HG02884 (cell line): ENCODE measurements at regions not wholly inside any gene's neighbourhood (a gene's known extent, or its start where the extent isn't known, plus 50 kb on each side); places are given as distances from the start of the nearest gene placed in this dataset.

Experiments
- ATAC-seq: cut with Tn5 transposase; IDR thresholded peaks from one replicate; pipeline ENCODE4 v1.9.1; 2021; ENCODE audit warnings: mild to moderate bottlenecking, moderate library complexity; ENCODE audit not compliant: unreplicated experiment

DNA sequence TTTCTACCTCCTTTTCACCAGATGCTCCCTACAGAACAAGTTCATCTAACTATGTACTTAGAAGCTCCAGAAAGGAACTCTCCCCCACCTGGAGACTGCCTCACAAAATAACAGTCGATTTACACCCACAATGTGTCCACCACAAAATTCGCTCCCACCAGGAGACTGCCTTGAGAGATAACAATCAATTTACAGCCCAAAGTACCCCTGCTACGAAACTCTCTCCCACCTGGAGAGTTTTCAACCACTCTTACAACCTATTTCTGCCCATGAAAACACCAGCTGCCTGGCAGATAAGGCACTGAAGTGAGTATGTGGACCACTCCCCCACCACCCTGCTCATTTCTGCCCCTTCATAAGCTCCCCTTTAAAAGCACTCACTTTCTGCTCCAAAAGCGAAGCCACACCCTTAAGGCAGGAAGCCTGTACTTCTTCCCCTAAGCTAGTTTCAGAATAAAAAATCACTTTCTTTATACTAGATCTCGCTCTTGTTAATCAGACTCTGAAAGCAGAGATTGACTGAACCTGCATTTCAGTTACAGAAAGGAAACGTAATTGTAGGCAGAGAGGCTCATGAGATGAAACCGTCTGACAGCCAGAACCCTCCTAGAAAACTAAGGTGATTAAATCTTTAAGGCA lies 94.4 kb upstream of the RBBP8 start:
- peak; percentile 67 for ATAC-seq

DNA sequence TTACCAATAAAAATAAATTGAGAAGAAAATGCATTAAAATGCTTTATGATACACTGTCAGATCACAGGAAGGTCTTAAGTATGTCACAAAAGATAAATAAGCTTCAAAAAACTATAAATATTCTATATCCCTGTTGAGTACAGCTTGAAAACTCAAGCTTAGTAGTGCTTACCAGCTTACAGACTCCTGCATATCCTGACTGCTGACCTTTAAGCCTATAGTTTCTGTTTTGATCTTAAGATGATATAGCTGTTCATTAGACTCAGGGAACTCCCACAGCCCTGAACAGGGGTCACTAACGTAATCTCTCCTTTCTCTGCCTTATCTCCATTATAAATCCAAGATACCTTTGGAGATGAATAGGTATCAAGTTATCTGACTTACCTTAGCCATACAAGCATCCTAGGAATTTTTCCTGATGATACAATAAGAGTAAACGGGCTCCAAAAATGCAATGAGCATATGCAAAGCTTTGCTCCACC lies 93.7 kb upstream of the RBBP8 start:
- ATAC-seq = no peak

DNA sequence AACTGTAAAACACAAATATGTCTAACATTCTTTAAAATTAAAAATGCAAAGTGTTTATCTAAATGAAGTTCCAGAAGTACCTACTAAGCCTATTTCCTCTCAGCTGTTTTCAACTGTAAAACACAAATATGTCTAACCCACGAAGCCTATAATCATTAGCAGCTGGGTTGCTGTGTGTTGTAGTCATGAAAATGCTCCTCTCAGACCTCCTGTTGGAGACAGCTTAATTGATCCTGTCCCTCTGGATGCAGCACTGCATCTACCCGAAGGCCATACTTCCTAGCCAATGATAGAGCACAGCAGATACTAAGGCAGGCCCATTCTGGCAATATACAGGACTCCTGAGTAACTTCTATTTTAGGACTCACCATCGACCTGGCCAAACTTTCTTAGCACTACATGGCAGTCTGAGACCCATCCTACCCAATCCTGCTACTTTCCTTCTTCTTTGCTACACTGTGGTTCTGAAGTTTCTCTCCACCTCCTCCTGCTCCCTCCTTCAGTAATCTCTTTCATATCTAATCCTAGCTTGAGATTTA lies 92.5 kb upstream of the RBBP8 start:
- ATAC-seq = no peak

DNA sequence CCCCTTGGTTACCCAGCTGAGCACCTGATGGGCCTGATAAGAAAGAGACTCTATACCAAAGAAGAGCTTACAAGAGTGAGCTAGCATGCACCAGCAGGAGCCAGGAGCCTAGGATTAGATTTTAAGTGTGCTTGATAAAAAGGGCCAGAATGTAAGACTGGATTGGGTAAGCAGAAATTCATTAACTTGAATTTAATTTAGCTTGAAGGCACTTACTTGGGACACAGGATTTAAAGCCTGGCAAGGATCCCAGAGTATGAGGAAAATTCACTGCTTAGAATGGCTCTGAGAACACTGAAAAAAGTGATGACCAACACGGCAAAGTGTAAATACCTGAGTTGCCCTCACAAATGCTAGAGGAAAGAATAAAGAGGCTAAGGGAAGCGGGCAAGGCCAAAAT lies 91.3 kb upstream of the RBBP8 start:
- ATAC-seq = no peak

DNA sequence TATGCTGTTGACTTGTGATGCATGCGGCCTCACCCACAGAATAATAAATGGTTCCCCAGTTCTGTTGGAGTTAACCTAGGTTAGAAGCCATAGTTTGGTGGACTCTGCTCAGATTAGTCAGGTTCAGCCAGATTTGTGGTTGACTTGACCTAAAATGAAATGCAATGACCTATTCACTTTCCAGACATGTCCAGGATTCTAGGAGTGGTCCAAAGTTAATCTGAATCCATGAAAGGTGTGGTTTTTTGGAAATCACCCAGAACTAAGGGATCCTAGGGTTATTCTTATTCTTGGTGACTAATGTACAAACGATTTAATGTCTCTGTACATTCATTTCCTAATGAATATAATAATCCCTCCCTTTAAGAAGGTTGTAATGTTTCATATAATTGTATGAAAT lies 88.9 kb upstream of the RBBP8 start:
- ATAC-seq = no peak

DNA sequence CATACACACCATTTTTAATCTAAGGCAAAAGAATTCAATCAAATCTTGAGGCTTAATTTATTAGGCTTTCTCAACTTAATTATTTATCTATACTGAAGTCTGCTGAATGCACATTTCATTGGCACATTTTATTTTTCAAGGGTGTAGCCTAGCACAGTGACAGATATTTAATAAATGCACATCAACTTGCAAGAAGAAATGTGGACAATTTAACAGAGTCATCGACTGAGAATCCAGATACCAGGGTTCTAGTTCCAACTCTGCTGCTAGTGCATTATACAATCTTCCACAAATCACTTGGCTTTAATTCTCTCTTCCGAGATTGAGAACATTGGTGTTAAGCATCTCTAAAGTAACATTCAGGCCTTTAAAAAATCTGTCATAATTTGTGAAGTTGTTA lies 88.5 kb upstream of the RBBP8 start:
- no peak for ATAC-seq

DNA sequence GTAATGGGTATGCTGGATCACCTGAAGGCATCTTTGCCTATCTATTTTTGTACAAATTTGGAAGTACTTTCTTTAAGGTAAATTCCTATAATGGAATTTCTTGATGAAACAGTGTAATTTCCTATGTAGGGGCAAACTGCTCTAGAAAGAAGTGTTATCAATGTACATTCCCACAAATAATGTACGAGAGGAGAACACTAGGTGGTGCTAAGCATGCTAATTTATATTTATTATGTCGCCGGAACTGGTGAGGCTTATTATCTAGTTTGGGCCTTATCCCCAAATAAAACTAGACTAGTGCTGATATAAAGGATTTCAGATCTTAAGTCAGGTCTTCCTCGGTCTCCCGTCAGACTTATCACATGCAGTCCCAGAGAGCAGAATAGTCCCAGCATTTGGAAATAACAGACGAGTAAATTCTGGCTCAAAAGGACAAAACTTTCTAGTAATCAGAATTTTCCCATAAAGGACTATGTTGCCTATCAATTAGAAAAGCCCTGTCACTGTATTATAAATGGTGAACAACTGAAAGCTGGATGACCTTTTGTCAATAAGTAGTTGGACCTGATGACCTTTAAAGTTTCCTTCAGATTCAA lies 86.9 kb upstream of the RBBP8 start:
- ATAC-seq = no peak

DNA sequence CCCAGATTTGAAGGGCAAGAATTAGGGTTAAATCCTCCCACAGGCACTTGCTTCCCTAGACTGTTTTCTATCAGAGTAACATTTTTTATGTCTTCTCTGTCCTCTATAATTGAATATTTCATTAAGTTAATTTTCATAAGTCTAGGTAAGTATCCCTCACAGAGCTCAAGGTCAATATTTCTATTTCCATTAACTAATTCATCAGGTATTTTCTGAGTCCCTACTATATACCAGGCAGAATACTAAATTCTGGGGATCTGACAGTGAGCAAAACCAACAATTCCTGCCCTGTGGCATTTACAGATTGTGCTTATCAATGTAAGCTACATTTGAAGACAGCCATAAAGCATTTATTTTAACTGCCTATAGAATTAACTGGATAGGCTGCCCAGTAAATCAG lies 86.4 kb upstream of the RBBP8 start:
- ATAC-seq = no peak

DNA sequence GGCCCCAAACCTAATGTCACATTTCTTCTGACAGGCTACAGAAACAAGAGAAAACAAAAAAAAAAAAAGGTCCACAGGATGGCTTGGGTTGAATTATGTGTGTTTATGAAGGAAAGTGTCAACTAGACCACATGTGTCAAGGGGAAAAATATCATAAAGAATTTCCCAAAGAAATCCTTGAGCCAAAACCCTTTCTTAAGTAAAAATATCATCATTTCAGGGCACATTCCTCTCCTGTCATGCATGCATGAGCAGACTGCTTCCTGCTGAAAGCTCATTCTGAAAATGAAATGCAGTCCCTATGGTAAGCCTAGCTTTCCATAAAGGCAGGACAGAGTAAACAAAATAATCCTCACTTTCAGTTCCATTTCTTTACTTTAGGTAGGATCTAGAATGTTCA lies 85.7 kb upstream of the RBBP8 start:
- no peak for ATAC-seq

DNA sequence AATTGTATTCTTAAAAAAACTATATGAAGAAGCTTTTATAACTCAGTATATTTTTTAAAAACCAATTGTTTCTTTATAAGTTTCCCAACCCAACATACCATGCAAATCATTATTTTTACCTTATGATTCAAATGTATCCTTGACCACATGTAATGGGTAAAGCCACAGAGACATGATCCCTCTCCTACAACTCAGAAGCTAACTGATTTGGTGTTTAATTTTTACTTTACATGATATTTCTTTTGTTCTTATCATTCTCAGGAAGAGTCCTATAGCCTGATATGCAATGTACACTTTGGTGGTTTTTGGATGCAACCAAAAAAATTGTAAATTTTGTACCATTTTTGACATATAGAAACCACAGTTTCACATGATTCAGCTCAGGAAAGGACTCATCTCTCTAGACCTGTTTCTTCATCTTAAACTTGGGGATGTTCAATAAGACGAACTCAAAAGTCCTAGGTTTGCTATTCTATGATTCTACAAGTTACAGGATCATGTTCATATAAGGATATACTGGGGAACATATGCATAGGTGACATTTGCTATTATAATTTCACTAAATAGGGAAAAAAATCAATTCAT lies 85.2 kb upstream of the RBBP8 start:
- ATAC-seq = no peak

DNA sequence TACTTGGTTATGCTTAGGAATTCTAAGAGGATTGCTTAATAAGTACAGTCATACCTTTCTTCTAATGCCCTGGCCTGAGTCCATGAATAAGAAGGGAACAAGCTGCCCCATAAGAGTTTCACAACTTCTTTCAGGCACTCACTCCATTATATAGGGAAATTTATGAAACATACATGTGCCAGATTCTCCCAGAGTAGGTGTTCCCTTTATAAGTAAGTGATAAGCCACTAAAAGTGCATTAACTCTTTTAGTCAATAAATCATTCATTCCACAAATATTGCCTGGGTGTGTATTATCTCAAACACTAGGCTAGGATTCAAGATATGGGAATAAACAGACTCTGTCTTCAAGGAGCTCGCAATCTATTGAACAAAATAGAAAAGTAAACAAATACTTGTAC lies 84.5 kb upstream of the RBBP8 start:
- no peak for ATAC-seq

DNA sequence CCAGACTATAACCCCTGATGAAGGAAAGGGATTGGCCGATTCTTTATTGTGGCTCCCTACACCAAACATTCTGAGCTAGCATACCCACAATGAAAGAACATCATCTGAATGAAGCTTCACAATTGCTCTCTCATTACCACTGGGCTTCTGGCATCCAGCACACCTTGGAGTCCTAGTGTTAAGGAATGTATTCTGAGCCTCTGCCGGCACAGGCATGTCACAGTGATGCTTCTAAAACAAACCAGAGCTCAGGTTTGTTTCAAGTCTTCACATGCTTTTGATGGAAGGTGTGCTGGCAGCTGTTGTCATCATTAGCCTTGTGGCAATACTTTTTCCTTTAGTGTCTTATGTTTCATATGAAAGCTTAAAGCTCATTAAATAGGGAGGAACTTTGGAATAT lies 76.3 kb upstream of the RBBP8 start:
- no peak for ATAC-seq

DNA sequence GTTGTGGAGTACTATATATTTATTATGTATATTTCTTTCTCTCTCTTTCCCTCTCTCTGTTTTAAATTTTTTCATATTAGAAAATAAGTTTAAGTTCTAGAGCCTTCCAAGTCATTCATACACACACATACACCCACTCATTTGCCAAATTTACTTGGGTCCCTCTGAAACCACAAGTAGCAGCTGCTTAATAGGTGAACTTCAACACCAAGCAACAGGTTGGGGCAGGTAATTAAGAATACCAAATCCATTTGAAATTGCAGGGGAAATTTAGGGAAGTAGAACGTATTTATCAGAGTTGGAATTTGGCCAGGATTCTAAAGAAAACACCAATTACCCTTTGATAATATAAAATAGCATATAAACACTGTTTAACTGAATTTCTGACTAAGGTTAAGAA lies 75.0 kb upstream of the RBBP8 start:
- ATAC-seq = no peak

DNA sequence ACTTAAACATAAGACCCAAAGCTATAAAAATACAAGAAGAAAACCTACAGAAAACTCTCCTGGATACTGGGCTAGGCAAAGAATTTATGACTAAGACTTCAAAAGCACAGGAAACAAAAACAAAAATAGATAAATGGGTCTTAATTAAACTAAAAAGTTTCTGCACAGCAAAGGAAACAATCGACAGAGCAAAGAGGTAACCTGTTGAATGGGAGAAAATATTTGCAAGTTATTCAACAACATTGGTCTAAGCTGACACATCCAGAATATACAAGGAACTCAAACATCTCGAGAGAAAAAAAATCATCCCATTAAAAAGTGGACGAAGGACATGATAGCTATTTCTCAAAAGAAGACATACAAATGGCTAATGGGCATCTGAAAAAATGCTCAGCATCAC lies 72.3 kb upstream of the RBBP8 start:
- ATAC-seq = no peak

DNA sequence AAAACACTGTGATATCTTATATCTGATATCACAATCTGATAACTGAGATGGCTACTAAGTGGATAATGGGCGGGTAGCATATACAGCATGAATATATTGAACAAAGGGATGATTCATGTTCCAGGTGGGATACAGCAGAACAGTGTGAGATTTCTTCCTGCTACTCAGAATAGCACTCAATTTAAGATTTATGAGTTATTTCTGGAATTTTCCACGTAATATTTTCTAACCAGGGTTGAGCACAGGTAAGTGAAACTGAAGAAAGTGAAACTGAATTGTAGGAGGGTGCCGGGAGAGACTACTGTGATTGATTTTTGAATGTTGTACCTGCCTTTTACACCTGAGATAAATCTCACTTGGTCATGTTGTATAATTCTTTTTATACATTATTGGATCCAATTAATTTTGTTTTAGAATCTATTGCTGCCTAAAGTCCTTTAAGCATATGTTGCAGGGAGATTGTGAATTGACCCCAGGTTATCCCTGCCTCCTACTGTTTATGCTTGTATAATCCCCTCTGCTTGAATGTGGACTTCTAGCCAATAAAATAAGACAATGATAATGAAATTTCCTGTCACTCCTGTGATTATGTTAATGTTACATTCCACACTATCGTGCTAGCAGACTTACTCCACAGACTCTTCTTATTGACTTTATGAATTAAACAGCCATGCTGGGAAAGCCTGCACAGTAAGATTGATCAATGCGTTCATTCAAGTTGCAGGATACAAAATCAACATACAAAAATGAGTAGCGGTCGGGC lies 67.6 kb upstream of the RBBP8 start:
- ATAC-seq = no peak

DNA sequence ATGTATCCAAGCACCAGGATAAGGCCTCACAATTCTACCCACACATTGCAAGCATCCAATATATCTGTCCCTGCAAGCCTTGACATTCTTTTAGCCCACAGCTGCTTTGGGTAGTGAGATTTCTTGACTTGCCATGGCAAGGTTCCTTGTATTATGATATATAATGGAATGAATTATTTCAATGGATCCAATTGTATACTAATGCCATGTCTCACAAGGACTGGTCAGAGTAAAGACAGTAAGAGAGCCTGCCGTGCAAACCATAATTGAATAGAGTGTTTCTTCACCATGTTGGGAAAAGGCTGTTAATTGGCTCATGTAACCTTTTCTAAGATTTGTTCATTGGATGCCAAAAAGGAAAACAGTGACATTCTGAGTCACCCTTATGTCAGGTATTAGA lies 64.3 kb upstream of the RBBP8 start:
- ATAC-seq = no peak

DNA sequence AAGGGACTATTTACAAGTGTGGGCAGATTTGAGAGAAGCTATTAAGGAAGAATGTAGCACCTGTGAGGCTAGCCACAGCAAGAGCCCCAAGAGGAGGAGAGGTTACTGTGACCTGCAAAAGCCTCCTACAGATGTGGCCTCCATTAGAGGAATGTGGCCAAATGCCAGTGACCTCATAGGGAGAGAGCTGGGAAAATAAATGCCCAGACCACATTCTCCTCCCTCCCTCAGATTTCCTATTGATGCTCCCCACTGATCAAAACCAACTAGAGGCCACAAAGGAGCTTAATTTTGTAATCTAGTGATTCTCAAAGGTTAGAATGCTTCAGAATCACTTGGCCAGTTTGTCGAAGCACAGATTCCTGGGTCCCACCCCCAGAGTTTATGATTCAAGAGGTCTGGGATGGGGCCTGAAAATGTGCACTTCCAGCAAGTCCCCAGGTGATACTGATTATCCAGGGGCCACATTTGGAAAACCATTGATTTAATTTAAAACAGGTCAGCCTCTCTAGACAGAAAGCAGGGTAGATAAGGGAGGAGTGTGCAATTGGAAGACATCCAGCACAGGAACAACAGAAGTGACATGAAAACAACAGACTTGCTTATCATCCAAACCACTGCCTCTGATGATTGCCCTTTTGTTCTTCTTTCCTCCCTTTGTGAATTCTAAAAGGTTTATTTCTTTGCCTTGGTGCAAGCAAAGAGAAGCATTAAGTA lies 61.2 kb upstream of the RBBP8 start:
- no peak for ATAC-seq

DNA sequence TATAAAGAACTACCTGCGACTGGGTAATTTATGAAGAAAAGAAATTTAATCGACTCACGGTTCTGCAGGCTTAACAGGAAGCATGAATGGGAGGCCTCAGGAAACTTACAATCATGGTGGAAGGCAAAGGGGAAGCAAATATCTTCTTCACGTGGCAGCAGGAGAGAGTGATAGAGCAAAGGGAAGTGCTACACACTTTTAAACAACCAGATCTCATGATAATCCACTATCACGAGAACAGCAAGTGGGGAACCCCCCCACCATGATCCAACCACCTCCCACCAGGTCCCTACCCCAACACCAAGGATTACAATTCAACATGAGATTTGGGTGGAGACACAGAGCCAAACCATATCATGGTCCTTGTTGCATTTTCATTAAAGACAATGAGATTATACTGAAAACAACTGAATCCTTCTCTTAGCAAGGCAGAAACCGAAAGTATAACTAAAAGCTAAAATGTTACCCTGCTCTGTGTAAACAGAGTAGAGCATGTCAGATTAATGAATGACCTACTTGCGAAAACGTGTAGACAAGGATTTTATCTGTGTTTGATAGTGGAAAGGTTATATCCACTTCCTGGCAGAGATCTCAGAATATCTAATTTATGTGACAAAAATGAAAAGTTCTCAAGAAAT lies 60.1 kb upstream of the RBBP8 start:
- ATAC-seq = peak; percentile 73

DNA sequence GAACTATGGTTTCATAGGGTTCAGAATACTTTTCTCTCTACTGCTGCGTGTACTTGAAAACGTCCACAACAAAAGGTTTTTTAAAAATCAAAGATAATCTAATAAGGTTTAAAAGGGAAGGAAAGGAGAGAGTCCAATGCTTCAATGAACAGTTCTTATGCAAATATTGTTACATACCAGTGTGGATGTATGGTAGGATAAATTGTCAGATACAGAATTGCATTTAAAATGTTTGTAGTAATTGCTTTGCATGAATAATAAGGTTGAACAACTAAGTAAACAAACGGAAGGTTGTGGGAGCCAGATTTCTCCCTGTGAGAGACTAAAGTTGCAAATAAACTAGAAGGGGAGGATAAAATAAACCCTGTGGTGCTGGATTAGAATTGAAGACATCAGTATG lies 53.8 kb upstream of the RBBP8 start:
- no peak for ATAC-seq

DNA sequence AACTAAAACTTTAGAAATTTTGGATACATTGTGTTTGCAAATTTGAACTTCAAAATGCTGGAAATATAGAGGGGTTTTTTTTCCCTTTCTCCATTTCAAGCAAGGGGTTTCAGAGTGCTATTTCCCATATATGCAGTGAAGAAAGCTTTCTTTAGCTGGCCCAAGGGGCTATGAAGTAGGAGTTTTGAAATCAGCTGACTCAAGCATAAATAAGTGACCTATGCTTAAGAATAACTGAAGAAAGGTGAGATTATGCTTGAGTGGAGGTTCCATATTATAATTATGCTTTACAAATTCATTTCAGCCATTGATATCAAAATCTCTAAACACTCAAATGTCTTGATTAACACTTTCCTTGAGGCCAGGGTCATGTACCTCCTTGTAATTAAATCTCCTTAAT lies 51.0 kb upstream of the RBBP8 start:
- ATAC-seq = no peak

DNA sequence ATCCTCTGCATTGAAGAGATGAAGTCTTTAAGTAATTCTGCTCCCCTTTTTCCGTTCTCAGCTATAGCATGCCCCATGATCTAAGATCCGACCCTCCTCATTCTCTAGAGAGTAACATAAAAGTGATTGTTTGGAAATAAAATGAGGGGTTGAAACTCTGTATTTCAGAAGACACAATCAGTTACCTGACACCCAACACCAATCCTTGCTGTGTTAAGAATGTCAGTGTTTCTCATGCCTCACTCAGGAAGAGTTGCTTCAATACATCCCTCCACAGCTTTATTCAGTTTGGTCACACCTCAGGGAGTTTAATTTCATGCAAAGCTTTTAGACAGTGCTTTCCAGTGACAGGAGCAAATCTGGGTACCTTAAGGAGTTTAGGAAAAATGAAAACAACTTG lies 49.9 kb upstream of the RBBP8 start:
- no peak for ATAC-seq
